CD4-positive, alpha-beta T cell (primary cell): ENCODE measurements at regions not wholly inside any gene's neighbourhood (a gene's known extent, or its start where the extent isn't known, plus 50 kb on each side); places are given as distances from the start of the nearest gene placed in this dataset.

Source experiments
- ATAC-seq: fragments of 200-7000 bp; cut with Tn5 transposase; one replicate; pipeline ENCODE4 v1.10.0; 2022; ENCODE audit warnings: mild to moderate bottlenecking; ENCODE audit not compliant: poor library complexity
- CTCF ChIA-PET: fragments of 350-600 bp; sonication (Branson Sonifier 250); formaldehyde crosslinking; loops from one replicate; lab custom pipeline; 2021; ENCODE audit warnings: antibody characterized with exemption, inconsistent platforms; lab: Charles Lee
- POLR2A ChIA-PET: fragments of 350-600 bp; sonication (Branson Sonifier 250); formaldehyde crosslinking; loops from one replicate; lab custom pipeline; 2021; ENCODE audit warnings: antibody characterized with exemption, inconsistent platforms; lab: Charles Lee
- DNase-seq, 14 experiments: peaks; one replicate each; pipeline ENCODE4 v3.0.0-alpha.2; 2013 to 2020; ENCODE audit warnings: mixed read lengths in 2 of 14
- H3K27ac ChIP-seq, 2 donors: one replicate each; pipeline versions ENCODE4 v1.5.1 to v1.7.0; 2013; ENCODE audit warnings: low read length in 2 of 2, low read depth in 1 of 2, mild to moderate bottlenecking in 1 of 2
- H3K27me3 ChIP-seq, 2 experiments: 1 replicate in 1 of 2; 2 replicates in 1 of 2; pipeline versions ENCODE4 v1.6.1 to v1.7.0; 2013; ENCODE audit warnings: low read length in 2 of 2, control low read depth in 1 of 2, mild to moderate bottlenecking in 1 of 2, moderate library complexity in 1 of 2; ENCODE audit not compliant: insufficient read depth in 2 of 2, control insufficient read depth in 1 of 2
- H3K36me3 ChIP-seq: one replicate; pipeline ENCODE4 v1.6.1; 2013; ENCODE audit warnings: low read length, control low read depth; ENCODE audit not compliant: insufficient read depth
- H3K4me1 ChIP-seq: one replicate; pipeline ENCODE4 v1.6.1; 2013; ENCODE audit warnings: low read length, control low read depth; ENCODE audit not compliant: insufficient read depth
- H3K4me3 ChIP-seq: one replicate; pipeline ENCODE4 v1.5.1; 2013; ENCODE audit warnings: mild to moderate bottlenecking, low read length, moderate library complexity
- H3K9me3 ChIP-seq, 2 experiments: 1 replicate in 1 of 2; 2 replicates in 1 of 2; pipeline versions ENCODE4 v1.6.1 to v1.7.0; 2013; ENCODE audit warnings: low read length in 2 of 2, mild to moderate bottlenecking in 2 of 2, control low read depth in 1 of 2, moderate library complexity in 1 of 2; ENCODE audit not compliant: control insufficient read depth in 1 of 2, insufficient read depth in 1 of 2
- H3K27ac Mint-ChIP-seq: one replicate; pipeline ENCODE4 v1.8.0; 2020; ENCODE audit warnings: mixed read lengths
- H3K27me3 Mint-ChIP-seq: one replicate; pipeline ENCODE4 v1.8.0; 2021; ENCODE audit warnings: mixed read lengths
- H3K36me3 Mint-ChIP-seq: one replicate; pipeline ENCODE4 v1.8.0; 2021; ENCODE audit warnings: low read depth, mixed read lengths
- H3K4me1 Mint-ChIP-seq: one replicate; pipeline ENCODE4 v1.8.0; 2021; ENCODE audit warnings: low read depth, mixed read lengths
- H3K4me3 Mint-ChIP-seq: one replicate; pipeline ENCODE4 v1.8.0; 2020; ENCODE audit warnings: mild to moderate bottlenecking, mixed read lengths
- H3K9me3 Mint-ChIP-seq: one replicate; pipeline ENCODE4 v1.8.0; 2020; ENCODE audit warnings: mixed read lengths
- CTCF ChIP-seq: fragments of 200-600 bp; IDR thresholded peaks from one replicate; pipeline ENCODE4 v1.8.0; 2022; ENCODE audit warnings: antibody characterized with exemption, mild to moderate bottlenecking
- intact Hi-C, 2 experiments: fragments of 100-400 bp; cut with DNase I in 1 of 2; cut with micrococcal nuclease in 1 of 2; formaldehyde crosslinking; loops; one replicate each; pipeline versions ENCODE4 v1.15.1 to v1.9.0; 2023 to 2025; cut with DNase I, micrococcal nuclease

GRCh38 chr20:12404941-12405340, 487.2 kb downstream of the BTBD3 start:
- H3K9me3 Mint-ChIP-seq = peaks cover 23% of the 10 kb centered on the region
- TF ChIP-seq CTCF = no peak
- H3K9me3 ChIP-seq = no peaks in the 10 kb centered on the region
- no peak for DNase-seq
- H3K36me3 Mint-ChIP-seq = no peaks in the 10 kb centered on the region
- no peak overlapping the region for H3K4me3 Mint-ChIP-seq
- no peaks in the 10 kb centered on the region for H3K4me1 Mint-ChIP-seq
- intact Hi-C loops = no loop called here
- H3K4me3 ChIP-seq = no peak overlapping the region
- H3K36me3 ChIP-seq = no peaks in the 10 kb centered on the region
- no peak for ATAC-seq
- H3K27ac ChIP-seq = no peak overlapping the region
- ChIA-PET POLR2A (no interaction called here), CTCF (no interaction called here)
- no peaks in the 10 kb centered on the region for H3K27me3 Mint-ChIP-seq
- no peaks in the 10 kb centered on the region for H3K4me1 ChIP-seq
- H3K27me3 ChIP-seq = no peaks in the 10 kb centered on the region
- H3K27ac Mint-ChIP-seq = no peak overlapping the region

DNA sequence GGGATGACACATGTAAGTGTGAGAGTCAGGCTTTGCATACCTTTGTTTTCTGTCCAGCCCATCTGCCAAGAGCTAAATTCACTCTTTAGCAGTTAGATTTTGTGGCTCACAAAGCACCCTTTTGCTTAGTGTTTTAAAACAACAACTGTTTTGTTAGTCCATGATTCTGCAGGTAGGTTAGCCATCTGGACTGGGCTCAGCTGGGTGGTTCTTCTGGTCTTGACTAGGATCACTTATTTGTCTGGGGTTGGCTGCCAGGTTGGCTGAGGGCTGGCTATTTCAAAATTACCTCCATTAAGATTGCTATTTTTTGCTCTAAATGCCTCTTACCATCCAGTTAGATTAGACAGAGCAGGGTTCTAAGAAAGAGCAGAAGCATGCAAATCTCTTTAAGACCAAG, 489.3 kb downstream of the BTBD3 start:
- ChIA-PET POLR2A (no interaction called here), CTCF (no interaction called here)
- H3K36me3 Mint-ChIP-seq = no peaks in the 10 kb centered on the region

DNA sequence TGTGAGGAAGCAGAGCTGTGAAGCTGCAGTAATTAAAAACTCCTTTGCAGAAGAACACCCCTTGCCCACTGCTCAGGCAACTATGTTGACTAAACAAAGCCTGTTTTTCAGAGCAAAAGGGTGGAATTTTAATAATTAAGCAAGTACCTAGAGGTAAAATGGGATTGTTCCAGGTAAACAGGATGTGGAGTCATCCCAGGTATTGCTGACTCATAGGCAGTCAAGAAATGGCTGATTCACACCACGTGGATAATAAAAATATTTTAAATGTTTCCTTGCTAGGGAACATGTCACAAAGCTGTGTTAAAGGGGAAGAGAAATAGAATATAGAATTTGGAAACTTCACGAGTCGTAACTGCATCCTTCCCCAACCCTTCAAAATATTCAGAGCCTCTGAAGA, 491.8 kb downstream of the BTBD3 start:
- Histone ChIP-seq H3K4me3 (no peak overlapping the region), H3K27ac (no peak overlapping the region), H3K9me3 (no peaks in the 10 kb centered on the region), H3K4me1 (no peaks in the 10 kb centered on the region), H3K27me3 (no peaks in the 10 kb centered on the region), H3K36me3 (no peaks in the 10 kb centered on the region)
- DNase-seq (no peak), ATAC-seq (no peak)
- Mint-ChIP-seq H3K4me1 (no peaks in the 10 kb centered on the region), H3K36me3 (no peaks in the 10 kb centered on the region), H3K27ac (no peak overlapping the region), H3K9me3 (peaks cover 33% of the 10 kb centered on the region), H3K4me3 (no peak overlapping the region), H3K27me3 (no peaks in the 10 kb centered on the region)
- ChIA-PET POLR2A (no interaction called here), CTCF (no interaction called here)
- no peak for TF ChIP-seq CTCF
- intact Hi-C loops = no loop called here

More for the DNA sequence above, 489.3 kb downstream of the BTBD3 start:
- ATAC-seq (no peak), DNase-seq (no peak)
- Histone ChIP-seq H3K27ac (no peak overlapping the region), H3K27me3 (no peaks in the 10 kb centered on the region), H3K4me1 (no peaks in the 10 kb centered on the region), H3K36me3 (no peaks in the 10 kb centered on the region), H3K4me3 (no peak overlapping the region), H3K9me3 (no peaks in the 10 kb centered on the region)
- Mint-ChIP-seq H3K27ac (no peak overlapping the region), H3K4me3 (no peak overlapping the region), H3K9me3 (peaks cover 28% of the 10 kb centered on the region), H3K4me1 (no peaks in the 10 kb centered on the region), H3K27me3 (no peaks in the 10 kb centered on the region)
- intact Hi-C loops = no loop called here
- no peak for TF ChIP-seq CTCF
